ENCODE measurements at regions not wholly inside any gene's neighbourhood (a gene's known extent, or its start where the extent isn't known, plus 50 kb on each side); places are given as distances from the start of the nearest gene placed in this dataset.

DNA sequence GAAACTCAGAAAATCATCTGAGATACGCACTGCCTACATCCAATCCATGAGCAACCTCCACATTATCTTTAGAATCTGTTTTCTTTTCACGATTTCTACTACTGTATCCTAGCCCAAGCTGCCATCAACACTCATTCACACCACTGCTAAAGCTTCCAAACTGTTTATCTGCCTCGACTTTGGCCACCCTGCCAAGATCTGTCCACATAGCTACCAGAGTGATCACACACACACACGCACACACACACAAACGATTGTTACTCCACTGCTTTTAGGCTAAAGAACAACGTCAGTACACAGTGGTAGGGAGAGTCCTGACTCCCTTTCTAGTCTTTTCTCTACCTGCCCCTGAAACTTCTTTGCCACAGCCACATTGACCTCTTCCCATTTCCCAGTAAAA is 142.0 kb downstream of the CCDC71L start:
- no peaks in the 10 kb centered on the region for H3K36me3 Mint-ChIP-seq (ENCODE audit: low read depth)
- DNase-seq (ENCODE audit: low spot score): no peak
- peaks cover 24% of the 10 kb centered on the region for H3K4me1 Mint-ChIP-seq (ENCODE audit: low read depth)
- H3K9me3 Mint-ChIP-seq (ENCODE audit: low read depth): no peaks in the 10 kb centered on the region
- H3K27ac Mint-ChIP-seq (ENCODE audit: unreplicated experiment): no peak overlapping the region
- H3K27me3 Mint-ChIP-seq (ENCODE audit: low read depth): peaks cover 28% of the 10 kb centered on the region
- TF ChIP-seq CTCF (IDR thresholded peaks at IDR 0.05): no peak
- no peak overlapping the region for H3K4me3 Mint-ChIP-seq (ENCODE audit: unreplicated experiment)

GRCh38 chr7:106518239-106518638 is 142.7 kb downstream of the CCDC71L start:
- Mint-ChIP-seq H3K27me3 (ENCODE audit: low read depth) (peaks cover 28% of the 10 kb centered on the region), H3K4me1 (ENCODE audit: low read depth) (peaks cover 16% of the 10 kb centered on the region), H3K27ac (ENCODE audit: unreplicated experiment) (no peak overlapping the region), H3K36me3 (ENCODE audit: low read depth) (no peaks in the 10 kb centered on the region), H3K4me3 (ENCODE audit: unreplicated experiment) (no peak overlapping the region), H3K9me3 (ENCODE audit: low read depth) (no peaks in the 10 kb centered on the region)
- no peak for DNase-seq (ENCODE audit: low spot score)
- no peak for TF ChIP-seq CTCF (IDR thresholded peaks at IDR 0.05)

- no peak for TF ChIP-seq CTCF (IDR thresholded peaks at IDR 0.05)
- Mint-ChIP-seq H3K9me3 (ENCODE audit: low read depth) (no peaks in the 10 kb centered on the region), H3K27ac (ENCODE audit: unreplicated experiment) (no peak overlapping the region), H3K4me1 (ENCODE audit: low read depth) (peaks cover 9% of the 10 kb centered on the region), H3K36me3 (ENCODE audit: low read depth) (no peaks in the 10 kb centered on the region), H3K27me3 (ENCODE audit: low read depth) (peaks cover 29% of the 10 kb centered on the region), H3K4me3 (ENCODE audit: unreplicated experiment) (no peak overlapping the region)
- DNase-seq (ENCODE audit: low spot score): no peak
Observed at GRCh38 chr7:106517508-106517907, 143.4 kb downstream of the CCDC71L start.

DNA sequence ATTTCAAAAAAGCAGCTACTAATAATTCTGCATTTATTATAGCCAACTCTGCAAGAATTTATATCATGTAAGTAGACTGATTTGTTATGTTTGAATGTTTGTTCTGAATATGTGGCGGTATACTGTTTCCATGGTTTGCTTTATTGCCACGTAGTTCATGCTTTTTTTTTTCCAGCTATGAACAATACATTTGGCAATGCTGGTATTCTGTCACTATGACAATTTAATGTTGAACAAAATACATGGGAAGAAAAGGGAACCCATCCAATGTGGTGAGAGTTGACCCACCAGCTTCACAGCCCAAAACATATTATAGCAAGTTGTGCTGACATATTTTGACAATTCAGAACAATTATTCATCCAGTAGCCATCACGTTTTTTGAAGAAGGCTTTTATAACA is 145.6 kb downstream of the CCDC71L start:
- H3K4me1 Mint-ChIP-seq (ENCODE audit: low read depth): no peaks in the 10 kb centered on the region
- no peak for DNase-seq (ENCODE audit: low spot score)
- H3K27ac Mint-ChIP-seq (ENCODE audit: unreplicated experiment): no peak overlapping the region
- H3K9me3 Mint-ChIP-seq (ENCODE audit: low read depth): no peaks in the 10 kb centered on the region
- TF ChIP-seq CTCF (IDR thresholded peaks at IDR 0.05): no peak
- H3K36me3 Mint-ChIP-seq (ENCODE audit: low read depth): no peaks in the 10 kb centered on the region
- peaks cover 40% of the 10 kb centered on the region for H3K27me3 Mint-ChIP-seq (ENCODE audit: low read depth)
- H3K4me3 Mint-ChIP-seq (ENCODE audit: unreplicated experiment): no peak overlapping the region

DNA sequence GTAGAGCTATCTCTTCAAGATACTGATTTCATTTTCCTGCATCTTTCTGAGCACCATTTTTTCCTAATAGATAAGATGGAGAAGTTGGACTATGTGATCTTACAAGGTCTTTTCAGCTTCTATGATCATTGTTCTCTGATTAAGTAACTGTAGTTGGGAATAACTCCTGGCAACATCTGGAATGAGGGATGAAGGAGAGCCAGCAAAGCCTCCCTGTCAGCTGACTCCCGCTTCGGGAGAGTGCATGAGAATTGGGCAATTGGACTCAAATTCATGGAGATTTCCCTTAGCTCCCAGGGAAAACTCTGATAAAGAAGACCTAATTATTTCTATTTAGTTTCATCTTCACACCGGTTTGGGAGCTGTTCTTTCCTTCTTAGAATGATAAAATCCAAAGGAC is 146.1 kb downstream of the CCDC71L start:
- no peaks in the 10 kb centered on the region for H3K9me3 Mint-ChIP-seq (ENCODE audit: low read depth)
- no peaks in the 10 kb centered on the region for H3K4me1 Mint-ChIP-seq (ENCODE audit: low read depth)
- no peaks in the 10 kb centered on the region for H3K36me3 Mint-ChIP-seq (ENCODE audit: low read depth)
- TF ChIP-seq CTCF (IDR thresholded peaks at IDR 0.05): no peak
- H3K27me3 Mint-ChIP-seq (ENCODE audit: low read depth): peaks cover 45% of the 10 kb centered on the region
- no peak overlapping the region for H3K27ac Mint-ChIP-seq (ENCODE audit: unreplicated experiment)
- no peak overlapping the region for H3K4me3 Mint-ChIP-seq (ENCODE audit: unreplicated experiment)
- no peak for DNase-seq (ENCODE audit: low spot score)
